Activated T-cell treated with anti-CD3 and anti-CD28 coated beads, Interleukin-2, amount 50 U/mL, for 72 hours (primary cell): ENCODE measurements at regions not wholly inside any gene's neighbourhood (a gene's known extent, or its start where the extent isn't known, plus 50 kb on each side); places are given as distances from the start of the nearest gene placed in this dataset.

Experiments used
- ATAC-seq, 2 donors: fragments of 150-1000 bp; cut with Tn5 transposase; replicated peaks in 1 of 2; 2 replicates each; pipeline ENCODE4 v1.10.0; 2021; ENCODE audit warnings: moderate library complexity in 2 of 2, mild to moderate bottlenecking in 1 of 2
- DNase-seq, 2 donors: peaks; one replicate each; pipeline ENCODE4 v3.0.0; 2021 to 2022; ENCODE audit warnings: mixed read lengths in 1 of 2
- H3K27ac Mint-ChIP-seq: one replicate; pipeline ENCODE4 v1.8.0; 2022; ENCODE audit warnings: mild to moderate bottlenecking, moderate library complexity, mixed read lengths
- H3K27me3 Mint-ChIP-seq: one replicate; pipeline ENCODE4 v1.8.0; 2022; ENCODE audit warnings: low read depth, mixed read lengths
- H3K36me3 Mint-ChIP-seq, 2 donors: one replicate each; pipeline ENCODE4 v1.8.0; 2022; ENCODE audit warnings: mixed read lengths in 2 of 2, mild to moderate bottlenecking in 1 of 2; ENCODE audit not compliant: insufficient read depth in 2 of 2
- H3K4me1 Mint-ChIP-seq: one replicate; pipeline ENCODE4 v1.8.0; 2022; ENCODE audit warnings: low read depth, mixed read lengths
- H3K4me3 Mint-ChIP-seq, 2 donors: one replicate each; pipeline ENCODE4 v1.8.0; 2022; ENCODE audit warnings: mild to moderate bottlenecking in 2 of 2, mixed read lengths in 2 of 2, moderate library complexity in 2 of 2
- H3K9me3 Mint-ChIP-seq, 2 donors: one replicate each; pipeline ENCODE4 v1.8.0; 2022; ENCODE audit warnings: mixed read lengths in 2 of 2

GRCh38 chr11:81039916-81040524, 1599.2 kb upstream of the TENM4 start:
- no peak overlapping the region for H3K4me3 Mint-ChIP-seq
- H3K9me3 Mint-ChIP-seq: peaks cover 8 to 12% of the 10 kb centered on the region in 2 donors
- no peak overlapping the region for H3K27ac Mint-ChIP-seq
- peaks cover 0 to 3% of the 10 kb centered on the region in 2 donors for H3K36me3 Mint-ChIP-seq
- no peak for DNase-seq
- ATAC-seq: no peak
- no peaks in the 10 kb centered on the region for H3K27me3 Mint-ChIP-seq
- H3K4me1 Mint-ChIP-seq: no peaks in the 10 kb centered on the region

GRCh38 chr11:81036168-81036870, 1595.5 kb upstream of the TENM4 start:
- no peak for ATAC-seq
- Mint-ChIP-seq H3K36me3 (peaks cover 0 to 6% of the 10 kb centered on the region in 2 donors), H3K27me3 (no peaks in the 10 kb centered on the region), H3K4me1 (no peaks in the 10 kb centered on the region), H3K9me3 (peaks cover 11 to 15% of the 10 kb centered on the region in 2 donors), H3K4me3 (no peak overlapping the region), H3K27ac (no peak overlapping the region)
- DNase-seq: no peak

GRCh38 chr11:81033779-81034540, 1593.1 kb upstream of the TENM4 start:
- Mint-ChIP-seq H3K27me3 (no peaks in the 10 kb centered on the region), H3K9me3 (peaks cover 10 to 14% of the 10 kb centered on the region in 2 donors), H3K36me3 (peaks cover 0 to 6% of the 10 kb centered on the region in 2 donors), H3K27ac (no peak overlapping the region), H3K4me3 (no peak overlapping the region), H3K4me1 (no peaks in the 10 kb centered on the region)
- ATAC-seq: no peak
- DNase-seq: no peak

- Mint-ChIP-seq H3K9me3 (peaks cover 10 to 15% of the 10 kb centered on the region in 2 donors), H3K27ac (no peak overlapping the region), H3K4me1 (no peaks in the 10 kb centered on the region), H3K27me3 (no peaks in the 10 kb centered on the region), H3K36me3 (peaks cover 0 to 6% of the 10 kb centered on the region in 2 donors), H3K4me3 (no peak overlapping the region)
- ATAC-seq (no peak), DNase-seq (no peak)
These were observed 1592.1 kb upstream of the TENM4 start for GRCh38 chr11:81032906-81033305.

GRCh38 chr11:81030186-81030585, 1589.4 kb upstream of the TENM4 start:
- Mint-ChIP-seq H3K9me3 (peaks cover 6 to 10% of the 10 kb centered on the region in 2 donors), H3K4me3 (no peak overlapping the region), H3K27me3 (no peaks in the 10 kb centered on the region), H3K27ac (no peak overlapping the region), H3K4me1 (no peaks in the 10 kb centered on the region), H3K36me3 (peaks cover 0 to 3% of the 10 kb centered on the region in 2 donors)
- ATAC-seq: no peak
- DNase-seq: no peak

- ATAC-seq (no peak), DNase-seq (no peak)
- H3K36me3 Mint-ChIP-seq: peaks cover 0 to 2% of the 10 kb centered on the region in 2 donors
- H3K27ac Mint-ChIP-seq: no peak overlapping the region
- no peaks in the 10 kb centered on the region for H3K4me1 Mint-ChIP-seq
- peaks cover 5 to 12% of the 10 kb centered on the region in 2 donors for H3K9me3 Mint-ChIP-seq
- no peak overlapping the region for H3K4me3 Mint-ChIP-seq
- H3K27me3 Mint-ChIP-seq: no peaks in the 10 kb centered on the region
These were observed 1585.2 kb upstream of the TENM4 start for GRCh38 chr11:81026032-81026431.

- H3K27me3 Mint-ChIP-seq: no peaks in the 10 kb centered on the region
- DNase-seq (no peak), ATAC-seq (no peak)
- H3K4me1 Mint-ChIP-seq: no peaks in the 10 kb centered on the region
- no peak overlapping the region for H3K27ac Mint-ChIP-seq
- H3K4me3 Mint-ChIP-seq: no peak overlapping the region
- peaks cover 6 to 7% of the 10 kb centered on the region in 2 donors for H3K9me3 Mint-ChIP-seq
- H3K36me3 Mint-ChIP-seq: peaks cover 0 to 2% of the 10 kb centered on the region in 2 donors
These were observed 1581.2 kb upstream of the TENM4 start for GRCh38 chr11:81022057-81022456.

- no peak for DNase-seq
- no peak for ATAC-seq
- peaks cover 2% of the 10 kb centered on the region in 2 donors for H3K36me3 Mint-ChIP-seq
- no peaks in the 10 kb centered on the region for H3K4me1 Mint-ChIP-seq
- no peaks in the 10 kb centered on the region for H3K27me3 Mint-ChIP-seq
- peaks cover 3 to 6% of the 10 kb centered on the region in 2 donors for H3K9me3 Mint-ChIP-seq
- no peak overlapping the region for H3K27ac Mint-ChIP-seq
- no peak overlapping the region for H3K4me3 Mint-ChIP-seq
These were observed 1569.8 kb upstream of the TENM4 start for GRCh38 chr11:81010631-81011030.

GRCh38 chr11:81007046-81007445, 1566.2 kb upstream of the TENM4 start:
- no peak for DNase-seq
- Mint-ChIP-seq H3K4me3 (no peak overlapping the region), H3K27ac (no peak overlapping the region), H3K9me3 (peaks cover 0 to 3% of the 10 kb centered on the region in 2 donors), H3K4me1 (no peaks in the 10 kb centered on the region), H3K27me3 (no peaks in the 10 kb centered on the region), H3K36me3 (peaks cover 2% of the 10 kb centered on the region in 2 donors)
- ATAC-seq: no peak

- DNase-seq (no peak), ATAC-seq (no peak)
- no peak overlapping the region for H3K27ac Mint-ChIP-seq
- H3K4me1 Mint-ChIP-seq: no peaks in the 10 kb centered on the region
- peaks cover 2 to 3% of the 10 kb centered on the region in 2 donors for H3K9me3 Mint-ChIP-seq
- H3K36me3 Mint-ChIP-seq: no peaks in the 10 kb centered on the region
- no peaks in the 10 kb centered on the region for H3K27me3 Mint-ChIP-seq
- H3K4me3 Mint-ChIP-seq: no peak overlapping the region
These were observed 1564.8 kb upstream of the TENM4 start for GRCh38 chr11:81005595-81005994.

GRCh38 chr11:81004576-81004975, 1563.7 kb upstream of the TENM4 start:
- Mint-ChIP-seq H3K27me3 (no peaks in the 10 kb centered on the region), H3K27ac (no peak overlapping the region), H3K4me3 (no peak overlapping the region), H3K4me1 (no peaks in the 10 kb centered on the region), H3K9me3 (peaks cover 2 to 3% of the 10 kb centered on the region in 2 donors), H3K36me3 (no peaks in the 10 kb centered on the region)
- no peak for ATAC-seq
- DNase-seq: no peak

- ATAC-seq (no peak), DNase-seq (no peak)
- Mint-ChIP-seq H3K27me3 (no peaks in the 10 kb centered on the region), H3K36me3 (peaks cover 0 to 3% of the 10 kb centered on the region in 2 donors), H3K4me1 (no peaks in the 10 kb centered on the region), H3K9me3 (peaks cover 4 to 9% of the 10 kb centered on the region in 2 donors), H3K27ac (no peak overlapping the region), H3K4me3 (no peak overlapping the region)
These were observed 1561.5 kb upstream of the TENM4 start for GRCh38 chr11:81002374-81002773.

- no peak overlapping the region for H3K4me3 Mint-ChIP-seq
- DNase-seq: no peak
- ATAC-seq: no peak
- H3K9me3 Mint-ChIP-seq: peaks cover 4 to 13% of the 10 kb centered on the region in 2 donors
- peaks cover 0 to 3% of the 10 kb centered on the region in 2 donors for H3K36me3 Mint-ChIP-seq
- no peaks in the 10 kb centered on the region for H3K4me1 Mint-ChIP-seq
- no peak overlapping the region for H3K27ac Mint-ChIP-seq
- H3K27me3 Mint-ChIP-seq: no peaks in the 10 kb centered on the region
These were observed 1559.9 kb upstream of the TENM4 start for GRCh38 chr11:81000735-81001134.
